IgD-negative memory B cell (primary cell): ENCODE measurements at regions not wholly inside any gene's neighbourhood (a gene's known extent, or its start where the extent isn't known, plus 50 kb on each side); places are given as distances from the start of the nearest gene placed in this dataset.
"Not testable (repeated sequence)": the region's sequence is repeated elsewhere in the genome, so short reads cannot be mapped to it uniquely, and the experiment has no call there.

Experiments
- H3K27ac Mint-ChIP-seq, 3 donors: one replicate each; pipeline ENCODE4 v1.8.0; 2020 to 2022; ENCODE audit warnings: mild to moderate bottlenecking in 3 of 3, mixed read lengths in 3 of 3, moderate library complexity in 1 of 3
- H3K27me3 Mint-ChIP-seq: one replicate; pipeline ENCODE4 v1.8.0; 2021; ENCODE audit warnings: mixed read lengths
- H3K36me3 Mint-ChIP-seq: one replicate; pipeline ENCODE4 v1.8.0; 2020; ENCODE audit warnings: mild to moderate bottlenecking, mixed read lengths
- H3K4me1 Mint-ChIP-seq, 3 donors: one replicate each; pipeline ENCODE4 v1.8.0; 2020 to 2022; ENCODE audit warnings: mixed read lengths in 3 of 3, mild to moderate bottlenecking in 1 of 3
- H3K4me3 Mint-ChIP-seq, 4 donors: one replicate each; pipeline ENCODE4 v1.8.0; 2020 to 2022; ENCODE audit warnings: mild to moderate bottlenecking in 4 of 4, mixed read lengths in 4 of 4, moderate library complexity in 3 of 4
- H3K9me3 Mint-ChIP-seq, 3 donors: one replicate each; pipeline ENCODE4 v1.8.0; 2020 to 2021; ENCODE audit warnings: mixed read lengths in 3 of 3, mild to moderate bottlenecking in 1 of 3

- no peaks in the 10 kb centered on the region for H3K27me3 Mint-ChIP-seq
- H3K36me3 Mint-ChIP-seq: no peaks in the 10 kb centered on the region
- peaks cover 0 to 10% (median 9%) of the 10 kb centered on the region in 3 donors for H3K4me1 Mint-ChIP-seq
- no peak overlapping the region for H3K27ac Mint-ChIP-seq
- H3K9me3 Mint-ChIP-seq: peaks cover 0 to 5% (median 2%) of the 10 kb centered on the region in 3 donors
- H3K4me3 Mint-ChIP-seq: no peak overlapping the region
Measured at GRCh38 chr7:85285527-85285926, 98.7 kb upstream of the SEMA3D start.

GRCh38 chr7:85275204-85275603 is 88.3 kb upstream of the SEMA3D start:
- Mint-ChIP-seq H3K27ac (no peak overlapping the region), H3K4me1 (no peaks in the 10 kb centered on the region), H3K36me3 (no peaks in the 10 kb centered on the region), H3K27me3 (no peaks in the 10 kb centered on the region), H3K9me3 (no peaks in the 10 kb centered on the region), H3K4me3 (no peak overlapping the region)

GRCh38 chr7:85274454-85274853 is 87.6 kb upstream of the SEMA3D start:
- Mint-ChIP-seq H3K4me3 (no peak overlapping the region), H3K27ac (no peak overlapping the region), H3K27me3 (no peaks in the 10 kb centered on the region), H3K36me3 (no peaks in the 10 kb centered on the region), H3K9me3 (no peaks in the 10 kb centered on the region), H3K4me1 (no peaks in the 10 kb centered on the region)

- Mint-ChIP-seq H3K36me3 (no peaks in the 10 kb centered on the region), H3K9me3 (peaks cover 0 to 3% (median 2%) of the 10 kb centered on the region in 3 donors), H3K4me3 (no peak overlapping the region), H3K27me3 (no peaks in the 10 kb centered on the region), H3K4me1 (no peaks in the 10 kb centered on the region), H3K27ac (no peak overlapping the region)
Measured at GRCh38 chr7:85262891-85263290, 76.0 kb upstream of the SEMA3D start.

DNA sequence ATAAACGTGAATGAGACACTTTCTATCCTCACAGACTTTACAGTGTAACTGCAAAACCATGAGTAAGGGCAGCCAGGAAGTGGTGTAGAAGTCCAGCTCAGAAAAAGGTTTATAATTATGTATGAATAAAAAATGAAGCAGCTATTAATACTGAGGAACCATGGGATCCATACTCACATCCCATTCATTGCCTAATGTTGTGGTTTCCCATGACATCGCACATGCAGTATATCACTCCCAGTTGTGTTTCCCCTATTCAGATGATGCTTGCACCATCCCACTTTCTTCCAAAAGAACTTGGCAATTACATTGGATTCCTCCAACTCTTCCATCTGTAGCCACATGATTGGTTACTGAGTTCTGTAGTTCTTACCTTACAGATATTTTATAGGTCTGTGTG is 74.5 kb upstream of the SEMA3D start:
- Mint-ChIP-seq H3K4me1 (no peaks in the 10 kb centered on the region), H3K4me3 (no peak overlapping the region), H3K27ac (no peak overlapping the region), H3K36me3 (no peaks in the 10 kb centered on the region), H3K9me3 (peaks cover 0 to 3% (median 2%) of the 10 kb centered on the region in 3 donors), H3K27me3 (no peaks in the 10 kb centered on the region)

DNA sequence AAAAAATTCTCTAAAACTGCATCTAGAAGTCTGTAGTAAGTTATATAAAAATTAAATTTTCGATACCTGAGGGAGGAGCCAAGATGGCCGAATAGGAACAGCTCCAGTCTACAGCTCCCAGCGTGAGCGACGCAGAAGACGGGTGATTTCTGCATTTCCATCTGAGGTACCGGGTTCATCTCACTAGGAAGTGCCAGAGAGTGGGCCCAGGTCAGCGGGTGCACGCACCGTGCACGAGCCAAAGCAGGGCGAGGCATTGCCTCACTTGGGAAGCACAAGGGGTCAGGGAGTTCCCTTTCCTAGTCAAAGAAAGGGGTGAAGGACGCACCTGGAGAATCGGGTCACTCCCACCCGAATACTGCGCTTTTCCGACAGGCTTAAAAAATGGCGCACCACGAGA is 62.9 kb upstream of the SEMA3D start:
- not testable (repeated sequence) for H3K4me1 Mint-ChIP-seq, H3K9me3 Mint-ChIP-seq, H3K36me3 Mint-ChIP-seq, H3K4me3 Mint-ChIP-seq, H3K27ac Mint-ChIP-seq, H3K27me3 Mint-ChIP-seq

- H3K27ac Mint-ChIP-seq: no peak overlapping the region
- H3K4me3 Mint-ChIP-seq: no peak overlapping the region
- H3K9me3 Mint-ChIP-seq: peaks cover 0 to 4% (median 2%) of the 10 kb centered on the region in 3 donors
- H3K4me1 Mint-ChIP-seq: peaks cover 0 to 7% (median 0%) of the 10 kb centered on the region in 3 donors
- H3K27me3 Mint-ChIP-seq: no peaks in the 10 kb centered on the region
- no peaks in the 10 kb centered on the region for H3K36me3 Mint-ChIP-seq
Measured at GRCh38 chr7:85239109-85239508, 52.3 kb upstream of the SEMA3D start.

GRCh38 chr7:85237721-85238120 is 50.9 kb upstream of the SEMA3D start:
- H3K27me3 Mint-ChIP-seq: no peaks in the 10 kb centered on the region
- no peak overlapping the region for H3K4me3 Mint-ChIP-seq
- no peaks in the 10 kb centered on the region for H3K36me3 Mint-ChIP-seq
- H3K4me1 Mint-ChIP-seq: peaks cover 0 to 7% (median 0%) of the 10 kb centered on the region in 3 donors
- H3K9me3 Mint-ChIP-seq: peaks cover 0 to 4% (median 2%) of the 10 kb centered on the region in 3 donors
- H3K27ac Mint-ChIP-seq: no peak overlapping the region
